ENCODE measurements at regions not wholly inside any gene's neighbourhood (a gene's known extent, or its start where the extent isn't known, plus 50 kb on each side); places are given as distances from the start of the nearest gene placed in this dataset.
"Not testable (repeated sequence)": the region's sequence is repeated elsewhere in the genome, so short reads cannot be mapped to it uniquely, and the experiment has no call there.

DNA sequence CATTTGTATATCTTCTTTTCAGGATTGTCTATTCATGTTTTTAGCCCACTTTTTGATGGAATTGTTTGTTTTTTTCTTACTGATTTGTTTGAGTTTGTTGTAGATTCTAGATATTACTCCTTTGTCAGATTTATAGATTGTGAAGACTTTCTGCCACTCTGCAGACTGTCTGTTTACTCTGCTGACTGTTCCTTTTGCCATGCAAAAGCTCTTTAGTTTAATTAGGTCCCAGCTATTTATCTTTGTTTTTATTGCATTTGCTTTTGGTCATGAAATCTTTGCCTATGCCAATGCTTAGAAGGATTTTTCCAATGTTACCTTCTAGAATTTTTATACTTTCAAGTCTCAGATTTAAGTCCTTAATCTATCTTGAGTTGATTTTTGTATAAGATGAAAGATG is 564.0 kb upstream of the NECTIN3 start:
- H3K4me1 Mint-ChIP-seq; H3K4me3 ChIP-seq (ENCODE audit: low read length); POLR2A ChIA-PET; H3K27me3 ChIP-seq (ENCODE audit: control insufficient read depth in 2 of 2, insufficient read depth in 2 of 2, low read length in 2 of 2); H3K27ac ChIP-seq (ENCODE audit: low read depth, low read length); DNase-seq; H3K36me3 Mint-ChIP-seq; H3K27ac Mint-ChIP-seq; ATAC-seq; H3K4me1 ChIP-seq (ENCODE audit: control insufficient read depth in 2 of 2, insufficient read depth in 2 of 2, low read length in 2 of 2); intact Hi-C loops (cut with micrococcal nuclease); CTCF ChIA-PET; H3K36me3 ChIP-seq (ENCODE audit: control insufficient read depth in 2 of 3, insufficient read depth in 3 of 3, low read length in 3 of 3); H3K9me3 ChIP-seq (ENCODE audit: control insufficient read depth in 2 of 3, low read length in 3 of 3); H3K4me3 Mint-ChIP-seq: not testable (repeated sequence)
- peaks cover 0 to 15% (median 8%) of the 10 kb centered on the region in 5 donors for H3K27me3 Mint-ChIP-seq
- peaks cover 2 to 24% (median 6%) of the 10 kb centered on the region in 11 donors for H3K9me3 Mint-ChIP-seq

DNA sequence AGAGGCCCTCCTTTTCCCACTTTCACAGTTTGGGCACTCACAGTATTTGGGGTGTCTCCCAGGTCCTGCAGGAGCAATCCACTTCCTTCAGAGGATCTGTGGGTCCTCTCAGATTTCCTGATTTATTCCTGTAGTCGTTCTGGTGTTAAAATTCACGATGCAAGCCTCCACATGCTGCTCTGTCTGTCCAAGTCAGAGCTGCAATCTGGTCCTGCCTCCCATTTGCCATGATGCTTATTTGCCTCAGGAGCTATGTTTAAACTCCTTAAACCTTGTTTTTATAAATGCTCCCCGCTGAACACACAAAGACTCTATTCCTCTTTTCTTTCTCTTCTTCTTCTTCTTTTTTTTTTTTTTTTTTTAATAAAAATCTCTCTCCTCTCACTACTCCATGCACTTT is 558.7 kb upstream of the NECTIN3 start:
- CTCF ChIA-PET: no interaction called here
- Histone ChIP-seq H3K4me1 (ENCODE audit: control insufficient read depth in 2 of 2, insufficient read depth in 2 of 2, low read length in 2 of 2) (no peaks in the 10 kb centered on the region), H3K4me3 (ENCODE audit: low read length) (no peak overlapping the region), H3K9me3 (ENCODE audit: control insufficient read depth in 2 of 3, low read length in 3 of 3) (no peaks in the 10 kb centered on the region), H3K36me3 (ENCODE audit: control insufficient read depth in 2 of 3, insufficient read depth in 3 of 3, low read length in 3 of 3) (no peaks in the 10 kb centered on the region), H3K27ac (ENCODE audit: low read depth, low read length) (no peak overlapping the region), H3K27me3 (ENCODE audit: control insufficient read depth in 2 of 2, insufficient read depth in 2 of 2, low read length in 2 of 2) (peaks cover 0 to 2% of the 10 kb centered on the region in 2 donors)
- intact Hi-C loops (cut with micrococcal nuclease): no loop called here
- POLR2A ChIA-PET: no interaction called here
- no peak for DNase-seq
- H3K4me1 Mint-ChIP-seq: no peaks in the 10 kb centered on the region
- H3K27me3 Mint-ChIP-seq: peaks cover 0 to 42% (median 32%) of the 10 kb centered on the region in 5 donors
- no peaks in the 10 kb centered on the region for H3K36me3 Mint-ChIP-seq
- H3K4me3 Mint-ChIP-seq: no peak overlapping the region
- ATAC-seq: no peak
- peaks cover 0 to 18% (median 8%) of the 10 kb centered on the region in 11 donors for H3K9me3 Mint-ChIP-seq
- no peak overlapping the region for H3K27ac Mint-ChIP-seq

GRCh38 chr3:110518031-110518430 is 553.6 kb upstream of the NECTIN3 start:
- Histone ChIP-seq H3K27me3 (ENCODE audit: control insufficient read depth in 2 of 2, insufficient read depth in 2 of 2, low read length in 2 of 2) (peaks cover 0 to 2% of the 10 kb centered on the region in 2 donors), H3K4me1 (ENCODE audit: control insufficient read depth in 2 of 2, insufficient read depth in 2 of 2, low read length in 2 of 2) (no peaks in the 10 kb centered on the region), H3K4me3 (ENCODE audit: low read length) (no peak overlapping the region), H3K36me3 (ENCODE audit: control insufficient read depth in 2 of 3, insufficient read depth in 3 of 3, low read length in 3 of 3) (no peaks in the 10 kb centered on the region), H3K9me3 (ENCODE audit: control insufficient read depth in 2 of 3, low read length in 3 of 3) (no peaks in the 10 kb centered on the region), H3K27ac (ENCODE audit: low read depth, low read length) (no peak overlapping the region)
- H3K27me3 Mint-ChIP-seq: peaks cover 0 to 30% (median 19%) of the 10 kb centered on the region in 5 donors
- POLR2A ChIA-PET: no interaction called here
- CTCF ChIA-PET: no interaction called here
- DNase-seq (no peak), ATAC-seq (no peak)
- H3K36me3 Mint-ChIP-seq: no peaks in the 10 kb centered on the region
- H3K9me3 Mint-ChIP-seq: peaks cover 0 to 11% (median 4%) of the 10 kb centered on the region in 11 donors
- intact Hi-C loops (cut with micrococcal nuclease): no loop called here
- H3K4me1 Mint-ChIP-seq: no peaks in the 10 kb centered on the region
- H3K4me3 Mint-ChIP-seq: no peak overlapping the region
- no peak overlapping the region for H3K27ac Mint-ChIP-seq

DNA sequence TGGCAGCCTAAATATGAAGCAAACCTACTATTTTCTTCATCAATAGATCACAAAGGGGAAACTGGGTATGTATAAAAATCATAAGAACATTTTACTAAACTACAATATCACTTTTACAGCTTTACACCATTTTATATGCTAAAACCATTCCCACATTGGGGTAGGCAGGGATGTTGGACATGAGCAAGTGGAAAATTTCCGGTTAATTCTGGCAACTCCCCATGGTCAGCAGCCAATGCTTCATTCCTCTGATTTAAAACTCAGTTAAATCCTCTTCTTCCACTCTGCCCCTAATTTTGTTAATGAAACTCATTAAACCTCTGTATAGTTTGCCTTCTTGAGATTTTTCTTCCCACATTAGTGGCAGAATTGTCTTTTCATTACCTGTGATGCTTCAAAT is 552.5 kb upstream of the NECTIN3 start:
- Mint-ChIP-seq H3K36me3 (no peaks in the 10 kb centered on the region), H3K4me1 (no peaks in the 10 kb centered on the region), H3K4me3 (no peak overlapping the region), H3K9me3 (peaks cover 0 to 11% (median 3%) of the 10 kb centered on the region in 11 donors), H3K27ac (no peak overlapping the region), H3K27me3 (peaks cover 0 to 26% (median 19%) of the 10 kb centered on the region in 5 donors)
- ChIA-PET CTCF (no interaction called here), POLR2A (no interaction called here)
- no peaks in the 10 kb centered on the region for H3K27me3 ChIP-seq (ENCODE audit: control insufficient read depth in 2 of 2, insufficient read depth in 2 of 2, low read length in 2 of 2)
- no peaks in the 10 kb centered on the region for H3K9me3 ChIP-seq (ENCODE audit: control insufficient read depth in 2 of 3, low read length in 3 of 3)
- H3K4me3 ChIP-seq (ENCODE audit: low read length): no peak overlapping the region
- ATAC-seq (no peak), DNase-seq (no peak)
- no peaks in the 10 kb centered on the region for H3K36me3 ChIP-seq (ENCODE audit: control insufficient read depth in 2 of 3, insufficient read depth in 3 of 3, low read length in 3 of 3)
- no peak overlapping the region for H3K27ac ChIP-seq (ENCODE audit: low read depth, low read length)
- intact Hi-C loops (cut with micrococcal nuclease): no loop called here
- no peaks in the 10 kb centered on the region for H3K4me1 ChIP-seq (ENCODE audit: control insufficient read depth in 2 of 2, insufficient read depth in 2 of 2, low read length in 2 of 2)

GRCh38 chr3:110521019-110521418 is 550.6 kb upstream of the NECTIN3 start:
- H3K36me3 ChIP-seq (ENCODE audit: control insufficient read depth in 2 of 3, insufficient read depth in 3 of 3, low read length in 3 of 3): no peaks in the 10 kb centered on the region
- H3K27ac ChIP-seq (ENCODE audit: low read depth, low read length): no peak overlapping the region
- no peak overlapping the region for H3K27ac Mint-ChIP-seq
- no peaks in the 10 kb centered on the region for H3K27me3 ChIP-seq (ENCODE audit: control insufficient read depth in 2 of 2, insufficient read depth in 2 of 2, low read length in 2 of 2)
- POLR2A ChIA-PET: no interaction called here
- intact Hi-C loops (cut with micrococcal nuclease): no loop called here
- no peaks in the 10 kb centered on the region for H3K4me1 Mint-ChIP-seq
- H3K4me3 Mint-ChIP-seq: no peak overlapping the region
- H3K9me3 Mint-ChIP-seq: peaks cover 0 to 11% (median 0%) of the 10 kb centered on the region in 11 donors
- H3K9me3 ChIP-seq (ENCODE audit: control insufficient read depth in 2 of 3, low read length in 3 of 3): no peaks in the 10 kb centered on the region
- ATAC-seq: no peak
- CTCF ChIA-PET: interaction anchor here (0.5 kb wide), 1 partner anchor 230 kb away, joined by 3 read pairs; no protein-coding TSS in a partner anchor
- no peaks in the 10 kb centered on the region for H3K4me1 ChIP-seq (ENCODE audit: control insufficient read depth in 2 of 2, insufficient read depth in 2 of 2, low read length in 2 of 2)
- H3K36me3 Mint-ChIP-seq: no peaks in the 10 kb centered on the region
- H3K27me3 Mint-ChIP-seq: peaks cover 0 to 17% (median 13%) of the 10 kb centered on the region in 5 donors
- no peak overlapping the region for H3K4me3 ChIP-seq (ENCODE audit: low read length)
- DNase-seq: no peak

- Mint-ChIP-seq H3K9me3 (peaks cover 0 to 11% (median 0%) of the 10 kb centered on the region in 11 donors), H3K27me3 (peaks cover 0 to 15% (median 7%) of the 10 kb centered on the region in 5 donors)
- DNase-seq; H3K36me3 Mint-ChIP-seq; POLR2A ChIA-PET; H3K27ac Mint-ChIP-seq; H3K4me3 Mint-ChIP-seq; H3K9me3 ChIP-seq (ENCODE audit: control insufficient read depth in 2 of 3, low read length in 3 of 3); H3K4me1 ChIP-seq (ENCODE audit: control insufficient read depth in 2 of 2, insufficient read depth in 2 of 2, low read length in 2 of 2); intact Hi-C loops (cut with micrococcal nuclease); H3K4me1 Mint-ChIP-seq; H3K27me3 ChIP-seq (ENCODE audit: control insufficient read depth in 2 of 2, insufficient read depth in 2 of 2, low read length in 2 of 2); H3K27ac ChIP-seq (ENCODE audit: low read depth, low read length); H3K36me3 ChIP-seq (ENCODE audit: control insufficient read depth in 2 of 3, insufficient read depth in 3 of 3, low read length in 3 of 3); CTCF ChIA-PET; ATAC-seq; H3K4me3 ChIP-seq (ENCODE audit: low read length): not testable (repeated sequence)
Observed at GRCh38 chr3:110525558-110526064, 546.0 kb upstream of the NECTIN3 start.

Data from naive thymus-derived CD4-positive, alpha-beta T cell (primary cell).